ENCODE measurements at regions not wholly inside any gene's neighbourhood (a gene's known extent, or its start where the extent isn't known, plus 50 kb on each side); places are given as distances from the start of the nearest gene placed in this dataset.

GRCh38 chr5:176711883-176712282, 64.6 kb downstream of the TSPAN17 start:
- no peak overlapping the region for H3K4me3 ChIP-seq
- H3K36me3 ChIP-seq, result no peaks in the 10 kb centered on the region
- no peak for TF ChIP-seq CTCF (IDR thresholded peaks at IDR 0.05)
- H3K4me1 ChIP-seq, result no peaks in the 10 kb centered on the region
- DNase-seq (ENCODE audit: low spot score in 2 of 2), result no peak
- H3K9me3 ChIP-seq, result no peaks in the 10 kb centered on the region
- H3K27ac ChIP-seq, result no peak overlapping the region
- H3K27me3 ChIP-seq, result no peaks in the 10 kb centered on the region
- intact Hi-C loops (cut with DNase I), result no loop called here

GRCh38 chr5:176712546-176713304, 65.4 kb downstream of the TSPAN17 start:
- no peak for DNase-seq (ENCODE audit: low spot score in 2 of 2)
- intact Hi-C loops (cut with DNase I), result no loop called here
- H3K27me3 ChIP-seq, result no peaks in the 10 kb centered on the region

GRCh38 chr5:176713409-176713808, 66.1 kb downstream of the TSPAN17 start:
- no peak for DNase-seq (ENCODE audit: low spot score in 2 of 2)
- Histone ChIP-seq H3K27ac (no peak overlapping the region), H3K36me3 (no peaks in the 10 kb centered on the region), H3K4me3 (no peak overlapping the region), H3K9me3 (no peaks in the 10 kb centered on the region), H3K4me1 (no peaks in the 10 kb centered on the region), H3K27me3 (no peaks in the 10 kb centered on the region)
- no peak for TF ChIP-seq CTCF (IDR thresholded peaks at IDR 0.05)
- intact Hi-C loops (cut with DNase I), result no loop called here

More at GRCh38 chr5:176712546-176713304, 65.4 kb downstream of the TSPAN17 start:
- Histone ChIP-seq H3K4me1 (no peaks in the 10 kb centered on the region), H3K9me3 (no peaks in the 10 kb centered on the region), H3K27ac (no peak overlapping the region), H3K4me3 (no peak overlapping the region), H3K36me3 (no peaks in the 10 kb centered on the region)
- no peak for TF ChIP-seq CTCF (IDR thresholded peaks at IDR 0.05)

- H3K27me3 ChIP-seq, result no peaks in the 10 kb centered on the region
- no peaks in the 10 kb centered on the region for H3K9me3 ChIP-seq
- H3K4me1 ChIP-seq, result no peaks in the 10 kb centered on the region
- no peaks in the 10 kb centered on the region for H3K36me3 ChIP-seq
- no peak for DNase-seq (ENCODE audit: low spot score in 2 of 2)
- H3K4me3 ChIP-seq, result no peak overlapping the region
- no peak overlapping the region for H3K27ac ChIP-seq
- TF ChIP-seq CTCF (IDR thresholded peaks at IDR 0.05), result no peak
- intact Hi-C loops (cut with DNase I), result no loop called here
Measured at GRCh38 chr5:176714067-176714466, 66.8 kb downstream of the TSPAN17 start.

- H3K4me3 ChIP-seq, result no peak overlapping the region
- DNase-seq (ENCODE audit: low spot score in 2 of 2), result no peak
- H3K27ac ChIP-seq, result no peak overlapping the region
- intact Hi-C loops (cut with DNase I), result no loop called here
- H3K27me3 ChIP-seq, result no peaks in the 10 kb centered on the region
- H3K36me3 ChIP-seq, result no peaks in the 10 kb centered on the region
- H3K4me1 ChIP-seq, result no peaks in the 10 kb centered on the region
- TF ChIP-seq CTCF (IDR thresholded peaks at IDR 0.05), result no peak
- no peaks in the 10 kb centered on the region for H3K9me3 ChIP-seq
Measured at GRCh38 chr5:176716320-176716719, 69.0 kb downstream of the TSPAN17 start.
